ENCODE measurements at regions not wholly inside any gene's neighbourhood (a gene's known extent, or its start where the extent isn't known, plus 50 kb on each side); places are given as distances from the start of the nearest gene placed in this dataset.

DNA sequence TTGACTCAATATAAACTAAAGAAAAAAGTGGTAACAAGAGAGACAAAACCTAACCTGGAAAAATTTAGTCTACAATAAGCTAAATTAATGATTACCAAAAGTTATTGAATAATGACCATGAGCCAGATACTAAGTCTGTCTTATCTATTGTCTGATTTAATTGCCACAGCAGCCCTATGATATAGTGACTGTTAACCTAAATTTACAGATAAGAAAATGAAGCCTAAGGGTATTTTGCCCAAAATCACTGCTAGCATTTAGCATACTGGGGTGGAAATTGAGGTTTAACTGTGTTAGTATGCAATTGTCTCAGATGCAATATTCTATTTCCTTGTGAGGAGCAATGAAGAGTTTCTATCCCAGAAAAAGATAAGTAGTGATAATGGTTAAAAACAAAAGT, 361.0 kb upstream of the EYS start:
- no peaks in the 10 kb centered on the region for H3K36me3 ChIP-seq (ENCODE audit: control insufficient read depth in 2 of 4, insufficient read depth in 4 of 4, low read length in 3 of 4)
- no peak overlapping the region for H2AFZ ChIP-seq (ENCODE audit: low read length)
- no peak overlapping the region for H2BK120ac ChIP-seq (replicated peaks; ENCODE audit: low read depth, low read length)
- H3K4me2 ChIP-seq (ENCODE audit: insufficient read depth in 1 of 2, low read depth in 2 of 2, low read length in 2 of 2) = no peak overlapping the region
- H3K4me1 ChIP-seq (replicated peaks in 1 of 4; ENCODE audit: control insufficient read depth in 3 of 4, insufficient read depth in 4 of 4, low read length in 3 of 4) = no peaks in the 10 kb centered on the region
- no peak overlapping the region for H3K14ac ChIP-seq (ENCODE audit: insufficient read length)
- H4K5ac ChIP-seq (ENCODE audit: insufficient read length, low read depth, low read length) = no peak overlapping the region
- no peak overlapping the region for H3K9ac ChIP-seq (replicated peaks in 1 of 4; ENCODE audit: extremely low read depth in 1 of 4, low read depth in 3 of 4, low read length in 3 of 4)
- H3K79me1 ChIP-seq (ENCODE audit: low read depth, low read length) = no peaks in the 10 kb centered on the region
- H3K23me2 ChIP-seq (ENCODE audit: low read depth, low read length) = no peaks in the 10 kb centered on the region
- DNase-seq (ENCODE audit: low read depth in 1 of 2, low spot score in 2 of 2) = no peak
- no peak overlapping the region for H3K56ac ChIP-seq (replicated peaks; ENCODE audit: insufficient read length, low read depth, low read length)
- ChIA-PET POLR2A (ENCODE audit: partially characterized antibody) (no interaction called here), CTCF (ENCODE audit: partially characterized antibody) (no interaction called here)
- H3K4ac ChIP-seq (replicated peaks; ENCODE audit: insufficient read length, low read depth, low read length) = no peak overlapping the region
- H3K9me3 ChIP-seq (ENCODE audit: insufficient read depth in 2 of 2, low read depth in 1 of 2, low read length in 1 of 2) = no peaks in the 10 kb centered on the region; a peak in 1 of 4 replicates
- no peak overlapping the region for H4K8ac ChIP-seq (ENCODE audit: extremely low read depth, insufficient read depth, low read length)
- no peak overlapping the region for H2BK20ac ChIP-seq (ENCODE audit: low read length)
- no peak overlapping the region for H3K18ac ChIP-seq (ENCODE audit: extremely low read depth, low read length)
- no peak overlapping the region for H4K91ac ChIP-seq (replicated peaks; ENCODE audit: insufficient read length, low read length)
- no peak overlapping the region for H3K27ac ChIP-seq (ENCODE audit: low read depth, low read length)
- H2AK5ac ChIP-seq (ENCODE audit: low read depth, low read length) = no peak overlapping the region
- TF ChIP-seq CEBPB (IDR thresholded peaks at IDR 0.05; ENCODE audit: low read depth, low read length) (no peak), POLR2A (IDR thresholded peaks at IDR 0.05; ENCODE audit: control extremely low read depth in 1 of 2, low read depth in 2 of 2, low read length in 2 of 2) (no peak), TBP (IDR thresholded peaks at IDR 0.05; ENCODE audit: low read depth, low read length) (no peak), YY1 (IDR thresholded peaks at IDR 0.05; ENCODE audit: low read depth, low read length) (no peak), CHD1 (IDR thresholded peaks at IDR 0.05; ENCODE audit: low read depth, low read length) (no peak), TEAD4 (IDR thresholded peaks at IDR 0.05; ENCODE audit: low read depth, low read length) (no peak), POU5F1 (IDR thresholded peaks at IDR 0.05; ENCODE audit: low read depth, low read length) (no peak), EP300 (IDR thresholded peaks at IDR 0.05; ENCODE audit: borderline replicate concordance in 1 of 2, low read depth in 2 of 2, low read length in 2 of 2) (no peak), CHD2 (IDR thresholded peaks at IDR 0.05; ENCODE audit: low read length) (no peak), NRF1 (IDR thresholded peaks at IDR 0.05; ENCODE audit: low read depth, low read length) (no peak), EZH2 (IDR thresholded peaks at IDR 0.05; ENCODE audit: low read depth, low read length, severe bottlenecking) (no peak)
- no peak for FAIRE-seq
- no peaks in the 10 kb centered on the region for H3K27me3 ChIP-seq (replicated peaks in 1 of 4; ENCODE audit: control insufficient read depth in 3 of 4, extremely low read depth in 1 of 4, insufficient read depth in 3 of 4, low read length in 3 of 4)
- no peak overlapping the region for H3K23ac ChIP-seq (ENCODE audit: insufficient read length)
- no peak overlapping the region for H3K4me3 ChIP-seq (ENCODE audit: extremely low read depth in 1 of 4, insufficient read depth in 2 of 4, low read depth in 3 of 4, low read length in 4 of 4)
- H2BK5ac ChIP-seq (ENCODE audit: low read depth, low read length) = no peak overlapping the region
- no peaks in the 10 kb centered on the region for H4K20me1 ChIP-seq (replicated peaks in 1 of 2; ENCODE audit: control insufficient read depth in 1 of 2, insufficient read depth in 2 of 2, low read length in 2 of 2)
- H2BK15ac ChIP-seq (ENCODE audit: low read length) = no peak overlapping the region
- no peaks in the 10 kb centered on the region for H3K79me2 ChIP-seq (ENCODE audit: control insufficient read depth in 1 of 2, insufficient read depth in 2 of 2, low read length in 2 of 2)
- H2BK12ac ChIP-seq (ENCODE audit: low read depth, low read length) = no peak overlapping the region

Measured in H1 (cell line).